H9 (cell line): ENCODE measurements at regions not wholly inside any gene's neighbourhood (a gene's known extent, or its start where the extent isn't known, plus 50 kb on each side); places are given as distances from the start of the nearest gene placed in this dataset.

Experiments
- DNase-seq: peaks from one replicate; pipeline ENCODE4 v3.0.0-alpha.2; 2017
- H2AFZ ChIP-seq: one replicate; pipeline ENCODE4 v1.6.1; 2013; ENCODE audit warnings: mild to moderate bottlenecking, low read length, control low read depth, moderate library complexity
- H2AK5ac ChIP-seq: 2 replicates; pipeline ENCODE4 v1.6.1; 2013; ENCODE audit warnings: low read length, control low read depth, mixed read lengths; ENCODE audit not compliant: insufficient read length
- H2BK120ac ChIP-seq: one replicate; pipeline ENCODE4 v1.6.1; 2013; ENCODE audit warnings: low read depth, mild to moderate bottlenecking, low read length, control low read depth, inconsistent platforms; ENCODE audit not compliant: poor library complexity, severe bottlenecking
- H2BK12ac ChIP-seq: 2 replicates; pipeline ENCODE4 v1.6.1; 2013; ENCODE audit warnings: low read length, control low read depth, mixed read lengths, low read depth; ENCODE audit not compliant: insufficient read length
- H2BK15ac ChIP-seq: 2 replicates; pipeline ENCODE4 v1.6.1; 2013; ENCODE audit warnings: low read depth, low read length, control low read depth
- H2BK20ac ChIP-seq: one replicate; pipeline ENCODE4 v1.6.1; 2013; ENCODE audit warnings: low read depth, mild to moderate bottlenecking, low read length, control low read depth, inconsistent platforms; ENCODE audit not compliant: poor library complexity, severe bottlenecking
- H2BK5ac ChIP-seq: 2 replicates; pipeline ENCODE4 v1.6.1; 2013; ENCODE audit warnings: low read length, control low read depth, mixed read lengths; ENCODE audit not compliant: insufficient read length
- H3K14ac ChIP-seq: 2 replicates; pipeline ENCODE4 v1.6.1; 2013; ENCODE audit warnings: low read length, control low read depth; ENCODE audit not compliant: insufficient read depth
- H3K18ac ChIP-seq: 2 replicates; pipeline ENCODE4 v1.6.1; 2013; ENCODE audit warnings: low read depth, mild to moderate bottlenecking, mixed read lengths, low read length, control low read depth; ENCODE audit not compliant: insufficient read length
- H3K23ac ChIP-seq: 2 replicates; pipeline ENCODE4 v1.6.1; 2013; ENCODE audit warnings: low read length, control low read depth, mixed read lengths, low read depth; ENCODE audit not compliant: insufficient read length
- H3K23me2 ChIP-seq: 2 replicates; pipeline ENCODE4 v1.6.1; 2013; ENCODE audit warnings: low read depth, mild to moderate bottlenecking, mixed read lengths, low read length, control low read depth; ENCODE audit not compliant: insufficient read length, poor library complexity, severe bottlenecking
- H3K27ac ChIP-seq: 2 replicates; pipeline ENCODE4 v1.5.1; 2013; ENCODE audit warnings: low read length, control low read depth, mixed read lengths, low read depth; ENCODE audit not compliant: insufficient read length
- H3K27me3 ChIP-seq: 2 replicates; pipeline ENCODE4 v1.6.1; 2013; ENCODE audit warnings: low read length, control low read depth, inconsistent platforms; ENCODE audit not compliant: insufficient read depth
- H3K4ac ChIP-seq: 2 replicates; pipeline ENCODE4 v1.6.1; 2013; ENCODE audit warnings: low read depth, mild to moderate bottlenecking, control low read depth, inconsistent platforms, low read length, moderate library complexity
- H3K4me1 ChIP-seq: 2 replicates; pipeline ENCODE4 v1.6.1; 2013; ENCODE audit warnings: low read length, control low read depth, inconsistent platforms; ENCODE audit not compliant: insufficient read depth
- H3K4me2 ChIP-seq: 2 replicates; pipeline ENCODE4 v1.6.1; 2013; ENCODE audit warnings: low read length, control low read depth, mixed read lengths; ENCODE audit not compliant: insufficient read length, insufficient read depth
- H3K56ac ChIP-seq: 2 replicates; pipeline ENCODE4 v1.6.1; 2013; ENCODE audit warnings: low read depth, mild to moderate bottlenecking, mixed read lengths, low read length, control low read depth; ENCODE audit not compliant: insufficient read length
- H3K79me1 ChIP-seq: 2 replicates; pipeline ENCODE4 v1.6.1; 2013; ENCODE audit warnings: low read depth, mild to moderate bottlenecking, moderate library complexity, low read length, control low read depth, inconsistent platforms; ENCODE audit not compliant: insufficient read depth, poor library complexity, severe bottlenecking
- H3K79me2 ChIP-seq: 2 replicates; pipeline ENCODE4 v1.6.1; 2013; ENCODE audit warnings: low read length, control low read depth, inconsistent platforms; ENCODE audit not compliant: insufficient read depth
- H3K9ac ChIP-seq: 2 replicates; pipeline ENCODE4 v1.6.1; 2013; ENCODE audit warnings: low read length, control low read depth, mixed read lengths; ENCODE audit not compliant: insufficient read length; ENCODE audit errors: extremely low read depth
- H3K9me3 ChIP-seq: one replicate; pipeline ENCODE4 v1.6.1; 2013; ENCODE audit warnings: low read depth, low read length, inconsistent platforms; ENCODE audit not compliant: control insufficient read depth
- H3T11ph ChIP-seq: one replicate; pipeline ENCODE4 v1.6.1; 2013; ENCODE audit warnings: mild to moderate bottlenecking, low read length, control low read depth, inconsistent platforms
- H4K20me1 ChIP-seq: one replicate; pipeline ENCODE4 v1.6.1; 2013; ENCODE audit not compliant: control insufficient read depth, insufficient read length, insufficient read depth
- H4K5ac ChIP-seq: 2 replicates; pipeline ENCODE4 v1.6.1; 2013; ENCODE audit warnings: low read depth, mild to moderate bottlenecking, mixed read lengths, low read length, control low read depth; ENCODE audit not compliant: insufficient read length
- H4K8ac ChIP-seq: replicated peaks from 2 replicates; pipeline ENCODE4 v1.6.1; 2013; ENCODE audit warnings: low read length, control low read depth, mixed read lengths, low read depth; ENCODE audit not compliant: insufficient read length
- H4K91ac ChIP-seq: 2 replicates; pipeline ENCODE4 v1.6.1; 2013; ENCODE audit warnings: low read depth, mild to moderate bottlenecking, moderate library complexity, mixed read lengths, low read length, control low read depth; ENCODE audit not compliant: insufficient read length
- H3K27ac Mint-ChIP-seq, 3 experiments: 2 replicates in 2 of 3; 3 replicates in 1 of 3; pipeline ENCODE4 v1.8.0; 2020 to 2021; ENCODE audit warnings: mixed read lengths in 3 of 3, mild to moderate bottlenecking in 1 of 3, moderate library complexity in 1 of 3
- H3K27me3 Mint-ChIP-seq: 2 replicates; pipeline ENCODE4 v1.8.0; 2021; ENCODE audit warnings: low read depth, mild to moderate bottlenecking, moderate library complexity, mixed read lengths
- H3K36me3 Mint-ChIP-seq, 3 experiments: 2 replicates in 2 of 3; 3 replicates in 1 of 3; pipeline ENCODE4 v1.8.0; 2020 to 2021; ENCODE audit warnings: low read depth in 3 of 3, mixed read lengths in 3 of 3; ENCODE audit not compliant: insufficient read depth in 1 of 3
- H3K4me1 Mint-ChIP-seq, 2 experiments: 2 replicates each; pipeline ENCODE4 v1.8.0; 2020; ENCODE audit warnings: mixed read lengths in 2 of 2
- H3K4me3 Mint-ChIP-seq, 2 experiments: 2 replicates in 1 of 2; 3 replicates in 1 of 2; pipeline ENCODE4 v1.8.0; 2020 to 2021; ENCODE audit warnings: mild to moderate bottlenecking in 2 of 2, mixed read lengths in 2 of 2, moderate library complexity in 1 of 2
- H3K9me3 Mint-ChIP-seq, 2 experiments: 2 replicates in 1 of 2; 3 replicates in 1 of 2; pipeline ENCODE4 v1.8.0; 2020; ENCODE audit warnings: mild to moderate bottlenecking in 2 of 2, mixed read lengths in 2 of 2, moderate library complexity in 1 of 2
- WGBS: extraction: QIAGEN DNeasy Blood & Tissue Kit; methylation state at CpG from one replicate; pipeline ENCODE4 v1.1.7; 2013; ENCODE audit warnings: missing lambda C conversion rate, low lambda C conversion rate, mixed read lengths; ENCODE audit not compliant: insufficient read length; ENCODE audit errors: extremely low coverage; 5-methylcytosine and 5-hydroxymethylcytosine counted together
- TF ChIP-seq, protein P1 (sequence below): fragments of 200-600 bp; sonication (generic); conservative IDR thresholded peaks from 3 replicates; pipeline ENCODE4 v1.8.0; 2021; ENCODE audit warnings: antibody characterized with exemption, mild to moderate bottlenecking

DNA sequence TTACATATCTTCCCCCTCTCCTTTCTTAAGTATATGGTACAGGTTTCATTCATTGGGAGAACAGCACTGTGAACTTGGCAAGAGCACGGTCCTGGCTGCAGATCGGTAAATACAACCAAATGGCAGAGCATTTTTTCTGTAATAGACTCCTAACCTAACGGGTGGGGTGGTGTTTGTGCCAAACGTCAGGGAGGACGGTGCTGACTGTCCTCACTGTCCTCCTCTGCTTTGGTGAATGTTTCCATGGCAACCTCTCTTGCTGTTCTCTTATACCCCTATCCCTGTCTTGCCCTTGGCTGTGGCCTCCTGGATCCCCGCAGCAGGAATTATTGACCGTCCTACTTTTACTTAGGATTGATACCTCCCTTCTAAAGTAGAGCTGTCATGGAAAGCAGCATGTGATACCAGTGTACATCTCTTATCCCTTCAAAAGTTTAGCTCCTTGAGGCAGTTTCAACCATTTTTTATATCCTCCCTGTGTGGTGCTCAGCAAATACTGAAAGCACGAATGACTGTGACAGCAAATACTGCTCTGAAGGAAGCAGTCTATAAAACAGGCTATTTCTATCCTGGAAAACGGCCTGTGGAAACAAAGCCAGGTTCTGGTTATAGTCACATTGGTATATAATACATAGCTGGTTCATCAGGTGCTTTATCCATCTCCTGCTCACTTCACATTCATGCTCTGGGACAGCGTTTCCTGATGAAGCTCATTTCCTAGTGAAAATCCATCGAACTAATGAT lies 275.4 kb upstream of the C2CD4B start:
- H3K14ac ChIP-seq, result no peak overlapping the region
- H4K91ac ChIP-seq, result no peak overlapping the region
- no peak overlapping the region for H3K9ac ChIP-seq
- no peak overlapping the region for H2BK15ac ChIP-seq
- no peaks in the 10 kb centered on the region for H3K4me1 Mint-ChIP-seq
- no peak overlapping the region for H3T11ph ChIP-seq
- no peak overlapping the region for H3K4me2 ChIP-seq
- no peak overlapping the region for H3K56ac ChIP-seq
- no peak overlapping the region for H3K4me3 Mint-ChIP-seq
- no peak overlapping the region for H2BK120ac ChIP-seq
- H3K27me3 Mint-ChIP-seq, result no peaks in the 10 kb centered on the region
- no peak overlapping the region for H3K27ac Mint-ChIP-seq
- whole genome bisulfite sequencing, result no CpG with 5 or more reads among the region's 11 CpGs
- H3K9me3 ChIP-seq, result no peaks in the 10 kb centered on the region
- H3K4me1 ChIP-seq, result no peaks in the 10 kb centered on the region
- H3K23ac ChIP-seq, result no peak overlapping the region
- H4K20me1 ChIP-seq, result no peaks in the 10 kb centered on the region
- H3K9me3 Mint-ChIP-seq, result no peaks in the 10 kb centered on the region
- H4K5ac ChIP-seq, result no peak overlapping the region
- no peak for DNase-seq
- no peak overlapping the region for H2BK12ac ChIP-seq
- H2BK5ac ChIP-seq, result no peak overlapping the region
- no peak overlapping the region for H3K27ac ChIP-seq
- H3K79me1 ChIP-seq, result no peaks in the 10 kb centered on the region
- no peaks in the 10 kb centered on the region for H3K36me3 Mint-ChIP-seq
- no peak overlapping the region for H4K8ac ChIP-seq
- no peak overlapping the region for H3K18ac ChIP-seq
- TF ChIP-seq, protein P1, sequence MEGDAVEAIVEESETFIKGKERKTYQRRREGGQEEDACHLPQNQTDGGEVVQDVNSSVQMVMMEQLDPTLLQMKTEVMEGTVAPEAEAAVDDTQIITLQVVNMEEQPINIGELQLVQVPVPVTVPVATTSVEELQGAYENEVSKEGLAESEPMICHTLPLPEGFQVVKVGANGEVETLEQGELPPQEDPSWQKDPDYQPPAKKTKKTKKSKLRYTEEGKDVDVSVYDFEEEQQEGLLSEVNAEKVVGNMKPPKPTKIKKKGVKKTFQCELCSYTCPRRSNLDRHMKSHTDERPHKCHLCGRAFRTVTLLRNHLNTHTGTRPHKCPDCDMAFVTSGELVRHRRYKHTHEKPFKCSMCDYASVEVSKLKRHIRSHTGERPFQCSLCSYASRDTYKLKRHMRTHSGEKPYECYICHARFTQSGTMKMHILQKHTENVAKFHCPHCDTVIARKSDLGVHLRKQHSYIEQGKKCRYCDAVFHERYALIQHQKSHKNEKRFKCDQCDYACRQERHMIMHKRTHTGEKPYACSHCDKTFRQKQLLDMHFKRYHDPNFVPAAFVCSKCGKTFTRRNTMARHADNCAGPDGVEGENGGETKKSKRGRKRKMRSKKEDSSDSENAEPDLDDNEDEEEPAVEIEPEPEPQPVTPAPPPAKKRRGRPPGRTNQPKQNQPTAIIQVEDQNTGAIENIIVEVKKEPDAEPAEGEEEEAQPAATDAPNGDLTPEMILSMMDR, result no peak
- H3K23me2 ChIP-seq, result no peaks in the 10 kb centered on the region
- H2BK20ac ChIP-seq, result no peak overlapping the region
- no peaks in the 10 kb centered on the region for H3K79me2 ChIP-seq
- H3K27me3 ChIP-seq, result no peaks in the 10 kb centered on the region
- no peak overlapping the region for H3K4ac ChIP-seq
- H2AFZ ChIP-seq, result no peak overlapping the region
- no peak overlapping the region for H2AK5ac ChIP-seq
